ENCODE measurements at regions not wholly inside any gene's neighbourhood (a gene's known extent, or its start where the extent isn't known, plus 50 kb on each side); places are given as distances from the start of the nearest gene placed in this dataset.

GRCh38 chr13:44299152-44299943 is 74.3 kb upstream of the SERP2 start:
- H3K27ac ChIP-seq: no peak overlapping the region
- no peak for TF ChIP-seq CTCF (conservative IDR thresholded peaks at IDR 0.05)

- H3K27ac ChIP-seq: peak overlapping the region; percentile 33; the same call in 1 of the 2 replicates
- no peak for TF ChIP-seq CTCF (conservative IDR thresholded peaks at IDR 0.05)
Measured at GRCh38 chr13:44300895-44301638, 72.6 kb upstream of the SERP2 start.

GRCh38 chr13:44301639-44302015 is 72.0 kb upstream of the SERP2 start:
- H3K27ac ChIP-seq: no peak overlapping the region
- TF ChIP-seq CTCF (conservative IDR thresholded peaks at IDR 0.05): no peak

- H3K27ac ChIP-seq: no peak overlapping the region
- TF ChIP-seq CTCF (conservative IDR thresholded peaks at IDR 0.05): no peak
Measured at GRCh38 chr13:44302233-44302632, 71.4 kb upstream of the SERP2 start.

GRCh38 chr13:44302940-44303575 is 70.6 kb upstream of the SERP2 start:
- H3K27ac ChIP-seq: peak overlapping the region; percentile 11; the same call in 1 of the 2 replicates
- TF ChIP-seq CTCF (conservative IDR thresholded peaks at IDR 0.05): no peak

GRCh38 chr13:44303681-44304432 is 69.8 kb upstream of the SERP2 start:
- no peak for TF ChIP-seq CTCF (conservative IDR thresholded peaks at IDR 0.05)
- peak overlapping the region; percentile 11; the same call in 1 of the 2 replicates for H3K27ac ChIP-seq

GRCh38 chr13:44304433-44304725 is 69.2 kb upstream of the SERP2 start:
- H3K27ac ChIP-seq: no peak overlapping the region
- TF ChIP-seq CTCF (conservative IDR thresholded peaks at IDR 0.05): no peak

All from VCaP (cell line).